ENCODE measurements at regions not wholly inside any gene's neighbourhood (a gene's known extent, or its start where the extent isn't known, plus 50 kb on each side); places are given as distances from the start of the nearest gene placed in this dataset.
"Not testable (repeated sequence)": the region's sequence is repeated elsewhere in the genome, so short reads cannot be mapped to it uniquely, and the experiment has no call there.

- Mint-ChIP-seq H3K27me3 (ENCODE audit: low read depth) (no peaks in the 10 kb centered on the region), H3K27ac (no peak overlapping the region), H3K36me3 (ENCODE audit: low read depth) (no peaks in the 10 kb centered on the region), H3K4me1 (ENCODE audit: low read depth) (peaks cover 1% of the 10 kb centered on the region), H3K9me3 (peaks cover 14% of the 10 kb centered on the region), H3K4me3 (ENCODE audit: low read depth) (no peak overlapping the region)
- intact Hi-C loops (cut with micrococcal nuclease) = no loop called here
- DNase-seq (ENCODE audit: low spot score) = no peak
Measured at GRCh38 chr21:34282223-34282622, 81.6 kb upstream of the KCNE2 start.

- Mint-ChIP-seq H3K27me3 (ENCODE audit: low read depth) (no peaks in the 10 kb centered on the region), H3K27ac (no peak overlapping the region), H3K36me3 (ENCODE audit: low read depth) (peaks cover 2% of the 10 kb centered on the region), H3K4me1 (ENCODE audit: low read depth) (no peaks in the 10 kb centered on the region), H3K9me3 (peaks cover 33% of the 10 kb centered on the region), H3K4me3 (ENCODE audit: low read depth) (no peak overlapping the region)
- intact Hi-C loops (cut with micrococcal nuclease) = no loop called here
- no peak for DNase-seq (ENCODE audit: low spot score)
Measured at GRCh38 chr21:34284666-34285065, 79.1 kb upstream of the KCNE2 start.

- H3K27ac Mint-ChIP-seq; DNase-seq (ENCODE audit: low spot score); intact Hi-C loops (cut with micrococcal nuclease); H3K4me3 Mint-ChIP-seq (ENCODE audit: low read depth); H3K4me1 Mint-ChIP-seq (ENCODE audit: low read depth); H3K27me3 Mint-ChIP-seq (ENCODE audit: low read depth); H3K36me3 Mint-ChIP-seq (ENCODE audit: low read depth): not testable (repeated sequence)
- peaks cover 38% of the 10 kb centered on the region for H3K9me3 Mint-ChIP-seq
Measured at GRCh38 chr21:34288042-34288441, 75.8 kb upstream of the KCNE2 start.

GRCh38 chr21:34289856-34290255 lies 74.0 kb upstream of the KCNE2 start:
- no peak for DNase-seq (ENCODE audit: low spot score)
- no peaks in the 10 kb centered on the region for H3K4me1 Mint-ChIP-seq (ENCODE audit: low read depth)
- no peaks in the 10 kb centered on the region for H3K27me3 Mint-ChIP-seq (ENCODE audit: low read depth)
- H3K9me3 Mint-ChIP-seq = peaks cover 38% of the 10 kb centered on the region
- intact Hi-C loops (cut with micrococcal nuclease) = no loop called here
- H3K4me3 Mint-ChIP-seq (ENCODE audit: low read depth) = no peak overlapping the region
- H3K27ac Mint-ChIP-seq = no peak overlapping the region
- peaks cover 2% of the 10 kb centered on the region for H3K36me3 Mint-ChIP-seq (ENCODE audit: low read depth)

GRCh38 chr21:34296878-34297277 lies 66.9 kb upstream of the KCNE2 start:
- H3K27ac Mint-ChIP-seq = no peak overlapping the region
- no peaks in the 10 kb centered on the region for H3K9me3 Mint-ChIP-seq
- H3K27me3 Mint-ChIP-seq (ENCODE audit: low read depth) = peaks cover 9% of the 10 kb centered on the region
- H3K4me1 Mint-ChIP-seq (ENCODE audit: low read depth) = no peaks in the 10 kb centered on the region
- no peak for DNase-seq (ENCODE audit: low spot score)
- no peak overlapping the region for H3K4me3 Mint-ChIP-seq (ENCODE audit: low read depth)
- no peaks in the 10 kb centered on the region for H3K36me3 Mint-ChIP-seq (ENCODE audit: low read depth)
- intact Hi-C loops (cut with micrococcal nuclease) = no loop called here

GRCh38 chr21:34298534-34299167 lies 65.2 kb upstream of the KCNE2 start:
- peaks cover 15% of the 10 kb centered on the region for H3K27me3 Mint-ChIP-seq (ENCODE audit: low read depth)
- intact Hi-C loops (cut with micrococcal nuclease) = no loop called here

GRCh38 chr21:34299168-34299539 lies 64.7 kb upstream of the KCNE2 start:
- no peaks in the 10 kb centered on the region for H3K9me3 Mint-ChIP-seq
- no peak overlapping the region for H3K4me3 Mint-ChIP-seq (ENCODE audit: low read depth)
- H3K27me3 Mint-ChIP-seq (ENCODE audit: low read depth) = peaks cover 17% of the 10 kb centered on the region
- intact Hi-C loops (cut with micrococcal nuclease) = no loop called here
- H3K27ac Mint-ChIP-seq = no peak overlapping the region
- no peak for DNase-seq (ENCODE audit: low spot score)
- no peaks in the 10 kb centered on the region for H3K36me3 Mint-ChIP-seq (ENCODE audit: low read depth)
- H3K4me1 Mint-ChIP-seq (ENCODE audit: low read depth) = no peaks in the 10 kb centered on the region

More at GRCh38 chr21:34298534-34299167, 65.2 kb upstream of the KCNE2 start:
- no peak for DNase-seq (ENCODE audit: low spot score)
- Mint-ChIP-seq H3K9me3 (no peaks in the 10 kb centered on the region), H3K36me3 (ENCODE audit: low read depth) (no peaks in the 10 kb centered on the region), H3K4me1 (ENCODE audit: low read depth) (no peaks in the 10 kb centered on the region), H3K4me3 (ENCODE audit: low read depth) (no peak overlapping the region), H3K27ac (no peak overlapping the region)

- no peak overlapping the region for H3K4me3 Mint-ChIP-seq (ENCODE audit: low read depth)
- H3K9me3 Mint-ChIP-seq = no peaks in the 10 kb centered on the region
- no peaks in the 10 kb centered on the region for H3K4me1 Mint-ChIP-seq (ENCODE audit: low read depth)
- peaks cover 21% of the 10 kb centered on the region for H3K27me3 Mint-ChIP-seq (ENCODE audit: low read depth)
- H3K27ac Mint-ChIP-seq = no peak overlapping the region
- no peak for DNase-seq (ENCODE audit: low spot score)
- intact Hi-C loops (cut with micrococcal nuclease) = no loop called here
- H3K36me3 Mint-ChIP-seq (ENCODE audit: low read depth) = no peaks in the 10 kb centered on the region
Measured at GRCh38 chr21:34302521-34302920, 61.3 kb upstream of the KCNE2 start.

- Mint-ChIP-seq H3K36me3 (ENCODE audit: low read depth) (no peaks in the 10 kb centered on the region), H3K27ac (no peak overlapping the region), H3K27me3 (ENCODE audit: low read depth) (peaks cover 16% of the 10 kb centered on the region), H3K9me3 (no peaks in the 10 kb centered on the region), H3K4me1 (ENCODE audit: low read depth) (no peaks in the 10 kb centered on the region), H3K4me3 (ENCODE audit: low read depth) (no peak overlapping the region)
- intact Hi-C loops (cut with micrococcal nuclease) = no loop called here
- no peak for DNase-seq (ENCODE audit: low spot score)
Measured at GRCh38 chr21:34305605-34306604, 57.9 kb upstream of the KCNE2 start.

GRCh38 chr21:34307991-34308532 lies 55.7 kb upstream of the KCNE2 start:
- DNase-seq (ENCODE audit: low spot score) = no peak
- H3K36me3 Mint-ChIP-seq (ENCODE audit: low read depth) = no peaks in the 10 kb centered on the region
- no peaks in the 10 kb centered on the region for H3K4me1 Mint-ChIP-seq (ENCODE audit: low read depth)
- peaks cover 7% of the 10 kb centered on the region for H3K27me3 Mint-ChIP-seq (ENCODE audit: low read depth)
- no peaks in the 10 kb centered on the region for H3K9me3 Mint-ChIP-seq
- intact Hi-C loops (cut with micrococcal nuclease) = no loop called here
- no peak overlapping the region for H3K4me3 Mint-ChIP-seq (ENCODE audit: low read depth)
- no peak overlapping the region for H3K27ac Mint-ChIP-seq

- Mint-ChIP-seq H3K27ac (no peak overlapping the region), H3K9me3 (no peaks in the 10 kb centered on the region), H3K4me1 (ENCODE audit: low read depth) (no peaks in the 10 kb centered on the region), H3K27me3 (ENCODE audit: low read depth) (peaks cover 7% of the 10 kb centered on the region), H3K36me3 (ENCODE audit: low read depth) (no peaks in the 10 kb centered on the region), H3K4me3 (ENCODE audit: low read depth) (no peak overlapping the region)
- intact Hi-C loops (cut with micrococcal nuclease) = no loop called here
- no peak for DNase-seq (ENCODE audit: low spot score)
Measured at GRCh38 chr21:34311561-34312330, 52.1 kb upstream of the KCNE2 start.

- Mint-ChIP-seq H3K4me3 (ENCODE audit: low read depth) (no peak overlapping the region), H3K27ac (no peak overlapping the region), H3K36me3 (ENCODE audit: low read depth) (no peaks in the 10 kb centered on the region), H3K27me3 (ENCODE audit: low read depth) (peaks cover 13% of the 10 kb centered on the region), H3K4me1 (ENCODE audit: low read depth) (no peaks in the 10 kb centered on the region), H3K9me3 (no peaks in the 10 kb centered on the region)
- intact Hi-C loops (cut with micrococcal nuclease) = no loop called here
- DNase-seq (ENCODE audit: low spot score) = no peak
Measured at GRCh38 chr21:34313116-34313515, 50.7 kb upstream of the KCNE2 start.
